GM19395 (cell line): ENCODE measurements at regions not wholly inside any gene's neighbourhood (a gene's known extent, or its start where the extent isn't known, plus 50 kb on each side); places are given as distances from the start of the nearest gene placed in this dataset.

Experiments used
- ATAC-seq: cut with Tn5 transposase; IDR thresholded peaks from one replicate; pipeline ENCODE4 v1.9.1; 2021; ENCODE audit warnings: mild to moderate bottlenecking, moderate library complexity; ENCODE audit not compliant: unreplicated experiment

- no peak for ATAC-seq
Measured at GRCh38 chr20:9920866-9921265, 82.0 kb upstream of the PAK5 start.

GRCh38 chr20:9919271-9920014 lies 80.6 kb upstream of the PAK5 start:
- ATAC-seq = peak; percentile 93

GRCh38 chr20:9918348-9918747 lies 79.5 kb upstream of the PAK5 start:
- ATAC-seq = no peak

GRCh38 chr20:9916761-9917160 lies 77.9 kb upstream of the PAK5 start:
- ATAC-seq = no peak

GRCh38 chr20:9912858-9913434 lies 74.1 kb upstream of the PAK5 start:
- ATAC-seq = peak; percentile 69

GRCh38 chr20:9912290-9912689 lies 73.4 kb upstream of the PAK5 start:
- ATAC-seq = no peak

- ATAC-seq = no peak
Measured at GRCh38 chr20:9911519-9911918, 72.6 kb upstream of the PAK5 start.

- no peak for ATAC-seq
Measured at GRCh38 chr20:9909167-9909566, 70.3 kb upstream of the PAK5 start.

- ATAC-seq = no peak
Measured at GRCh38 chr20:9903048-9903655, 64.3 kb upstream of the PAK5 start.

GRCh38 chr20:9889270-9889981 lies 50.5 kb upstream of the PAK5 start:
- ATAC-seq = peak; percentile 58
